Activated CD4-positive, CD25-positive, alpha-beta regulatory T cell treated with anti-CD3 and anti-CD28 coated beads, Interleukin-2, amount 50 U/mL, for 16 hours (primary cell): ENCODE measurements at regions not wholly inside any gene's neighbourhood (a gene's known extent, or its start where the extent isn't known, plus 50 kb on each side); places are given as distances from the start of the nearest gene placed in this dataset.
"Not testable (repeated sequence)": the region's sequence is repeated elsewhere in the genome, so short reads cannot be mapped to it uniquely, and the experiment has no call there.

Source experiments
- DNase-seq: peaks from one replicate; pipeline ENCODE4 v3.0.0-alpha.2; 2020; ENCODE audit warnings: low read depth, low spot score

DNA sequence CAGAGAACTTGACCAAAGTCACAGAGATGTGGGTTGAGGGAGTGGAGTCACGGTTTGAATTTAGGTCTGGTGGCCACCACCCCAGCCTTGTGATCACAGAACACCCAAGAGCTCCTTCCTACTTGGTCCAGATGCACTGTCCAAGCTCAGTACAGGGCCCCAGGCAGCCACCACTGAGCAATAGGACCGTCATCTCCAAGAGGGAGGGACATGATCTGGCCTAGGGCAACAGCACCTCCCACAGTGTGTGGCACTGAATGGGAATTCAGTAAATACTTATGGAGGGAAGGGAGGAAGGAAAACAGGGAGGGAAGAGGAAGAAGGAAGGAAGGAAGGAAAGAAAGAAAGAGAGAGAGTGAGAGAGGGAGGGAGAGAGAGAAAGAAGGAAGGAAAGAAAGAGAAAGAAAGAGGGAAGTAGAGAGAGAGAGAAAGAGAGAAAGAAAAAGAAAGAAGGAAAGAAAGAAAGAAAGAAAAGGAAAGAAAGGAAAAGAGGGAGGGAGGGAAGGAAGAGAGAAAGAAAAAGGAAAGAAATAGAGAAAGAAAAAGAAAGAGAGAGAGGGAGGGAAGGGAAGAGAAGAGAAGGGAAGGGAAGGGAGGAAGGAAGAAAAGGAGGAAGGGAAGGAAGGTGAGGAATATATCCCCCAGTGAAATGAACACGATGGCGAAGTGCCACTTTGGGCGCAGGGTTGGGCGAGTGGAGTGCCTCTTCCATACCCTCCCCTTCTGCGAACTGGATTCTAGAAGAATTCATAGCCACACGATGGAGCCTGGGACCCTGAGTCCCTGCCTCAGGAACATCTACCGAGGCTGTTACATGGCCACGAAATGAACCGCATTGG is 243.7 kb downstream of the TFAP2C start:
- no peak for DNase-seq

DNA sequence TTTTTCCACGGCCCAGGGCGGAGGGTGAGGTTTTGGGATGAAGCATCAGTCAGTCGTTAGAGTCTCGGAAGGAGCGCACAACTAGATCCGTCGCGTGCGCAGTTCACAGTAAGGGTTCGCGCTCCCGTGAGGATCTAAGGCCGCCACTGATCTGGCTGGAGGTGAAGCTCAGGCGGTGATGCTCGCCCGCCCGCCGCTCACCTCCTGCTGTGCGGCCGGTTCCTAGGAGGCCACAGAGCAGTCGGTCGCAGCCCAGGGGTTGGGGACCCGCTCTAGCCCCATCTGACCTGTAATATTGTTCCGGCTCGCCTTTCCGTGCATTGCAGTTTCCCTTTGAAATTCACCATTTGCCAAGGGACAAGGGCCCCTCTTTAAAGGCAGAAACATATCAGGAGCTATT is 244.7 kb downstream of the TFAP2C start:
- no peak for DNase-seq

DNA sequence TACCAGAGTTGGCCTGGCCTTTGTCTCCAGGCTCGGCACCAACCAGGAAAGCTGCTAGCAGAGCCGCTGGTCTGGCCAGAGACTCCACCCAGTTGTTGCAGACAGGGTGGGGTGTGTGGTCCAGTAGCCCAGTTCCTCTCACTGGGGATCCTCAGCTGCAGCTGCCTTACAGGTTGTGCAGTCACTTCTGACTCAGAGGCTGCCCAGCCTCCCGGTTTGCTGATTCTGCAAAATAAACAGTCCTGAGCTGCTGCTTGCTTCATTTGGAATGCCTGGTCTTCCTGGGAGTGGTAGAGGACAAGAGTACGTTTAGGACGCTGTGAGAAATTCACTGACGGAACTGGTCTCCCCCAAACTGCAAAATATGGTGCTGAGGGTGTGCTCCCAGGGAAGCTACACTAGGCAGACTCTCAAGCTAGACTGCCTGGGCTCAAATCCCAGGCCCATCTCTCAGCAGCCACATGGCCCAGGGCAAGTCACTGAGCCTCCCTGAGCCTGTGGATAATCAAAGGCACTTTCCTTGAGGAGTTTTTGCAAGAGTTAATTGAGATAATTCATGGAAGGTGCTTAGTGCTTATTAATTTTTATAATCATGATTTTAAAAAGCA is 246.1 kb downstream of the TFAP2C start:
- no peak for DNase-seq

DNA sequence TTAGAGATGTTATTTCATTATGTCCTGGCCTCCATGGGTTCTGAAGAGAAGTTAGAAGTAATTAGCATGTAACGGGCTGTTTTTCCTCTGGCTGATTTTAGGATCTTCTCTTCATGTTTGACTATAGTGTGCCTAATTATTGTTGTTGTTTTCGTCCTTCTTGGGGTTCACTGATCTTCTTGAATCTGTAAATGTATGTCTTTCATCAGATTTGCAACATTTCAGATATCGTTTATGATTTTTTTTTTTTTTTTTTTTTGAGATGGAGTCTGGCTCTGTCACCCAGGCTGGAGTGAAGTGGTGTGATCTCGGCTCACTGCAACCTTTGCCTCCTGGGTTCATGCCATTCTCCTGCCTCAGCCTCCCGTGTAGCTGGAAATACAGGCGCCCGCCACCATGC is 246.7 kb downstream of the TFAP2C start:
- DNase-seq: no peak

DNA sequence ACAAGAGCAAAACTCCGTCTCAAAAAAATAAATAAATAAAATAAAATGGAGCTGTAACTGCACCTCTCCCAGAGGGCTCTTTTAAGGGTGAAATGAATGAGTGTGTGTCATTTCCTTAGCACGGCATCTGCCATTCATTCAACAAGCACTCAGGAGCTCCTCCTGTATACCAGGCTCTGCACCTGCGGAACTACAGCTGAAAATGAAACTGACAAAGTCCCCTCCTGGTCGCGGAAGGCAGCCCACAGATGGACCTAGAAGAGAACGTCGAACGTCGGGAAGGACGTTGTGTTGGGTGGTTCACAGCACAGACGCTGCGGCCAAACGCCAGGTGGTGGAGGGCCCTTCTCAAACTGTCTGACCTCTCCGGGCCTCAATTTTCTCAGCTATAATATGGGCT is 256.4 kb downstream of the TFAP2C start:
- no peak for DNase-seq

DNA sequence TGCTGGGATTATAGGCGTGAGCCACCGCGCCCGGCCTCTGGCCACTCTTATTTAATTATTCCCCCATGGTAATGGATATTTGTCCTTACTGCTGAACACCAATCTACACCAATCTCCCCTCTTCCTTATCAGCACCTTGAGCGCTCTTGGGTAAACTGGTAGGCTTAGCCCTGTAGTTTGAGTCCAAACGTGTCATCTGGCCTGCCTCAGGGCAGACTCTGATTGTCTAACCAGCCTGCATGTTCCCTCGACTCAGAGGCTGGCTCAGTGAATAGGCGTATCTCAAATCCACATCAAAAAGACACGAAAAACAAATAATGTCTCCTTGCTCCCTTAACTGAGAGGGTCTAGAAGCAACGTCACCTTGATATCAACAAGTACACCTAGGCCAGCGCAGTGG is 260.9 kb downstream of the TFAP2C start:
- DNase-seq: no peak

DNA sequence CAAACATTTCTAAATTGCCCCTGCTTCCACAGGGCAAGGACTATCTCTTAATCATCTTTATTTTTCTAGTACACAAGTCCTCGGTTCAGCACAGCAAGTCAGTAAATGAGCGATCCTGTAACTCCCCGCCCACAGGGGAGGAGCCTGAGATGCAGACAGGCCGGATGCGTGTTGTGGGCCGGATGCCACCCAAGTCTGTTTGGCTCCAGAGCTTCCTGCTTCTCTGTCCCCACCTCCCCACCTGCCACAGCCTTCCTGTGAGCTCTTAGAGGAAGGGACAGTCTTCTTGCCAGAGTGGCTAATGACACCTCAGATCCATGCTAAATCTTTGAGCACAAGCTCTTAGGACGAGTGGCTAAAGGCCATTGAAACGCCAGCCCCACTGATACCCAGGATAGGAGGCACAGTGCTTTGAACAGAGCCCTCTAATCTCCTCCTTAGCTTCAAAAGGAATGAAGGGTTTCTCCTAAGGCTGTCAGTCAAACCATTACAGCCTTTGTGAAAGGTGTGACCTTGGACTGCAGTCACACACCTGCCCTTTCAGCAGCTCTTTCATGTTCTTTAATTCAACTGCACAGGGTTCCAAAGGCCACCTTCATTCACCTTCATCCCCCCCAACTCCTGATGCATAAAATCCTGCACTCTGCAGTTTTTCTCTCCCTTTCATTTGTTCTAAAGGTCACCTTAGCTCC is 264.3 kb downstream of the TFAP2C start:
- DNase-seq: no peak

DNA sequence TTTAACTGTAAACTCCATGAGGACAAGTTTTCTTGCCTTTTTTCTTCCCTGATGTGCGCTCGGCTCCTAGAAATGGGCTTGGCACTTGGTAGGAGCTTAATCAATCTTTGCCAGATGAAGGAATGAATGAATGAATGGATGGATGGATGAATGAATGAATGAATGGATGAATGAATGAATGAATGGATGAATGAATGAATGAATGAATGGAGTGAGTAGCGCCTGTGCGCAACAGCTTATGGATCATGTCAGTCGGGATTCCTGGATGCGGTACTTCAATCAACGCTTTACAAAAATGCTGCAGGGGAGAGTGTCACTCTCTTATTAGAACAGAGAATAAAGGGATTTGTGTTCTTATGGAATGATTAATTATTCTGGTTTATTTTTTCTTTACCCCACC is 267.3 kb downstream of the TFAP2C start:
- DNase-seq: no peak

DNA sequence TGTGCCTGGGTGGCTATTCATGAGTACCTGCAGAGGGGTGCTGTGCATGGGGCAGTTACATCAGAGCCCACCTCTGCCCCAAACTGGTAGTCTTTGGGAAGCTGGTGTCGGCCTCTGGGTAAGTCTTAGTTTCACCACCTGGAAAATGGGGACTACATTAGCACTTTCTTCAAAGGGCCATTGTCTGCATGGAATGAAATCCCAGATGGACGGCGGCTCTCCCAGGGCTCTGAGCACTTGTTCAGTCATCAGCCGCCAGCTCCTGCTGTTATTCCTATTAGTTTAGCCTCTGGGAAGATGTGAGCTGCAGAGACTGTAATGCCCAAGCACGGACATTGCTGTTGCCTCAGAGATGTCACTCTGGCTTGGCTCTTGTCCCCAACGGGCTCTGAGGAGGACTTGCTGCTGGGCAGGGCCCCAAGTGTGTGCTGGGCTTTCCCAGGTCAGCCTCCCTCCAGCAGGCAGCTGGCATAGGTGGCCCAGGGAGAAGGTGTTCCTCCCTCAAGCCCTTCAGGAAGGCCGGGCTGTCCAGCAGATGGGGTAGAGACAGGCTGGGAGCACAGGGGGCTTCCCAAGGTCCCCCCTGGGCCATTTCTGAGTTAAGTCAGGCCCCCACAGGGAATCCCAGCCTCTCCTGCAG is 268.3 kb downstream of the TFAP2C start:
- DNase-seq: no peak

DNA sequence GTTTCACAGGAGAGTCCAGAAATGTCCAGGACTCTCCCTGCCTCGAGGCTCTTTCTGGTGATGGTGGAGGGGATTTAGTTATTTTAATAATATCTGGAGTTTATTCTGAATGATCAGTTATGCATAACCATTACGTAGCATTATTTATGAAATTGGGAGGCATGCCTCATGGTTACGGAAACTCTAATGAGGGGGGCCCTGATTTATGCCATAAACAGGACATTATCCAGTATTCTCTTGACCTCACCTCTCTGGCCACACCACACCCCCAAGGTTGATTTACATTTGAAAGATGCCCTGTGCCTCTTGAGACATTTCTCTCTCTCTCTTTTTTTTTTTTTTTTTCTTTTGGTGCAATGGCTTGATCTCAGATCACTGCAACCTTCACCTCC is 268.8 kb downstream of the TFAP2C start:
- no peak for DNase-seq

DNA sequence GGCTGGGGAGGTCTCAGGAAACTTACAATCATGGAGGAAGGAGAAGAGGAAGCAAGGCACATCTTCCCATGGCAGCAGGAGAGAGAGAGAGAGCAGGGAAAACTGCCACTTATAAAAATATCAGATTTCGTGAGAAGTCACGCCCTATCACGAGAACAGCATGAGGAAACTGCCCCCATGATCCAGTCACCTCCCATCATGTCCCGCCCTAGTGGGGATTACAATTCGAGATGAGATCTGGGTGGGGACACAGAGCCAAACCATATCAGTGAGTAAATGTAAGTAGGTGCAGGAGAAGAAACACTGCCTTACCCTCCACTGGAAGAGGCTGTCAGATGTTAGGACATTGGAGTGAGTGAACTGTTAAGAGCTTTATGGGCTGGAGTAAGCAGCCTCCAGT is 270.4 kb downstream of the TFAP2C start:
- no peak for DNase-seq

DNA sequence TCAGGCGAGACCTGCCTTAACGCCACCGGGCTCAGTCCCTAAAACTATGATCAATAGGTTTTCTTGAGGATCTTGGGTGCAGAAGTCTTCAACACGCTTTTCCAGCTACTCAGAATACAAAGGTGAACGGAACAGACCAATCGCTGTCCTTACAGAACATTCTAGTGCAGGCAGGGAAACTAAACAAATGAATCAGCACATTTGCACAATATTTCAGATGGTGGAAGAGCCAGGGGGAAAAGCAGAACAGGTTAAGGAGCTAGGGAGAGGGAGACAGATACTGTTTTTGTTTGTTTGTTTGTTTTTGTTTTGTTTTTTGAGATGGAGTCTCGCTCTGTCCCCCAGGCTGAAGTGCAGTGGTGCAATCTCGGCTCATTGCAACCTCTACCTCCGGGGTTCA is 271.1 kb downstream of the TFAP2C start:
- DNase-seq: no peak

DNA sequence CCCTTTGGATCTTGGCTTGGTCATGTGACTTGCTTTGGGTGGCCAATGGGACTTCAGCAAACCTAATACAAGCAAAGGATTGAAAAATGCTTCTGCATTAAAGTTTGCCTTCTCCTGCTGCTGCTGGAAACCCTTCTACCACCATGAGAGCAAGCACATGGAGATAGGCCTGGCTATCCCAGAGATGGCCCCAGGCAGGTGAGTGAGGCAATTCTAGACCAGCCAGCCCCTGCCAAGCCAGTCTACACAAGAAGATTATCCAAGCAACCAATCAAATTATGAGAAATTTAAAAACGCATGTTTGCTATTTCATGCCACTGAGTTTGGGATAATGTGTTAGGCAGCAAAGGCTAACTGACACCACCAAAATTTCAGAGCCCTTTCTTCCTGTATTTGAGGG is 274.3 kb downstream of the TFAP2C start:
- DNase-seq: no peak

DNA sequence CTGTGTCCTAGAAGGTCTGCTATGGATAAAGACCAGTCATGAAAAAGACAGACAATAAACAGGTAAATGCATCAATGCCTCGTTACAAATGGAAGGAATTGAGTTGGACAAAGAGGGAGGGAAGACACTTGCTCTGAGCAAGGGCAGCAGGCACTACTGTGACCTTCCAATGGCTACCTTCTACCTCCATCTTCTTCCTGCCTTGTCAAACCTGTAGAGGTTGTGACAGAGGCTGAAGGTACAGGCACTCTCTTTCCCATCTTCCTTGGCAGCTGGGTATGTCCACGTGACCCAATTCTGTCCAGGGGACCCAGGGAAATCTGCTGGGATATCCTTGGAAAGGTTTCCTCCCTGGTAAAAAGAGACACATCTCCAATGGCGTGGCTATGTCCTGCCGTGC is 274.8 kb downstream of the TFAP2C start:
- no peak for DNase-seq

DNA sequence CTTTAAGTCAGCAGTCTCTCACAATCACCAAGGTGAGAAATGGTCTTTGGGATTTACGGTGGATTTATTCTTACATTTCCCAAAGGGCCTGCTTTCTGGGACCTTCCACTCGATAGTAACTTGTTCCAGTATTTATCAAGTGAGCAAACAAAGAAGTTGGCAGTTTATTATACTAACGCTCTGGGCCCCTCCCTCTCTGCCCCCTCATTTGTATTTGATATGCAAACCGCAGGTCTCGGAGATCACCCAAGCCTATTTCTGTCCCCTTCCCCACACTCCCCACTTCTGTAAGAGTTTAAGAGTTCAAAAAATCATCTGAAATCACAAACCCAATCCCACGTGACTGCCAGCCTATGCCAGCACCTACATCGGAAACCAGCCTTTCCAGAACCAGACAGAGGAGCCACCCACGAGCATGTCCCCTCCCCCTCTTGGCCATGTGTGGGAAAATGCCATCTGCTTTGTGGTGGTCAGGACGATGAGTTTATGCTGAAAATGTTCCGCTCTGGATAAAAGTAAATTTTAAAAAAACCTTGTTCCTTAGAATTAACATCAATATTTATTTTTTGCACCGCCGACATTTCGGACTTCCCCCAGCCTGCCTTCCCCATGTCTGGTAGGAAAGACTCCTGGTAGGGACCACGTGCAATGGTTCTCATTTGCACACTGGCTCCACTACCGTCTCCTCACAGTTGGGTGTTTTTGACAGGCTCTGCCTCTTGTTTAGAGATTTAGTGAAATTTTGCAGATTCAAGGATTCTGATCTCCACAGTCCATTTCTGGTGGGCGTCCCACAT is 281.0 kb downstream of the TFAP2C start:
- no peak for DNase-seq

DNA sequence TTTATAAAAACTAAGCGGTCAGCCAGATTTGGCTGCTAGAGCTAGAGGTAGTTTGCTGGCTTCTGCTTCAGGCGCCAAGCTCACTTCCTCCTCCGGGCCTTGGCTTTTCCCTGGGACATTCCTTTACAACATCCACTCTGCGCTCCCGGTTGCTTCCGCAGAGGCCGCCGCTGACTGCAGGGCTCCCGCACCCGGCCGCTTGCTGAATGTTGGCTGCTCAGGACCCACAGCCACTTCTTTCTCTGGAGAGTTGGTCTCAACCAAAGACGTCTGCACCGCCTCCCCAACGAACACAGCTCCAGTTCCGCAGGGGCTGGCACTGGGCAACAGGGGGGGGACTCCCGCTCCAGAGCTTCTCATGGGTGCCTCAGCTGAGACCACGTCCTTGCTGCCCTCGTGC is 282.8 kb downstream of the TFAP2C start:
- DNase-seq: no peak

DNA sequence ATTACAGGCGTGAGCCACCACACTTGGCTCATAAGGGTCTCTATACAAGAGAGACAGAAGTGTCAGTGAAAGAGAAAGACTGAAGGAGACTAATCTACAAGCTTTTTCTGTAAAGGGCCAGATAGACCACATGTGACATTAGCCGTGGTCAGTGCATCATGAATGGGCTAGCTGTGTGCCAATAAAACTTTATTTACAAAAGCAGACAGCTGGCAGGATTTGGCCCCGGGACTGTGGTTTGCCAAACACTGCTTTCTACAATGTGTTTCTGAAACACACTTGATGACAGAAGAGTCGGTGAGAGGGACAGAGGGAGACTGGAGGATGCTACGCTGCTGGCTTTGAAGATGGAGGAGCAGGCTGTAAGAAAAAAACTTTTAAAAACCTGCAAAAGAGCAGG is 285.4 kb downstream of the TFAP2C start:
- no peak for DNase-seq

DNA sequence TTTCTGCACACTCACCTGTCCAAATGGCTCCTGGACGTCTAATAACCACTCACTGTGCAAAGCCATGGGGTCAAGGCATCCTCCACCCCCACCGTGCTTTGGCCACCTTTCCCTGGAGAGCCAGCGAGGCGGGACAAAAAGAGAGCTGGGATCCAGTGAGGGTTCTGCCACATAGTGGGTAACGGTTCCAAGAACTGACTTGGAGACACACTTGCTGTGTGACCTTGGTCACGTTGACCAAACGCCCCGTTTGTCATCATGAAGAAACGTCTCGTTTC is 287.2 kb downstream of the TFAP2C start:
- DNase-seq: no peak

DNA sequence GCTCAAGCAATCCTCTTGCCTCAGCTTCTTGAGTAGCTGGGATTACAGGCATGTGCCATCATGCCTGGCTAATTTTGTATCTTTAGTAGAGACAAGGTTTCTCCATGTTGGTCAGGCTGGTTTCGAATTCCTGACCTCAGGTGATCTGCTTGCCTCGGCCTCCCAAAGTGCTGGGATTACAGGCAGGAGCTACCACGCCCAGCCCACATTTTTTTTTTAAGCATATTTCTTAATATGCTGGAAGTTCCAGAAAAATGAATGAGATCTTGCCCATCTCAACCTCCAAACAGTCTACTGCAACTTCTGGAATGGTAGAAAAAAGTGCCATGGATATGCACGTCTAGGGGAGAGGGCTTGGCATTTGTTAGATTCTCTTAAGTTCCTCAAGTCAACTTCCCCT is 290.9 kb downstream of the TFAP2C start:
- DNase-seq: not testable (repeated sequence)

DNA sequence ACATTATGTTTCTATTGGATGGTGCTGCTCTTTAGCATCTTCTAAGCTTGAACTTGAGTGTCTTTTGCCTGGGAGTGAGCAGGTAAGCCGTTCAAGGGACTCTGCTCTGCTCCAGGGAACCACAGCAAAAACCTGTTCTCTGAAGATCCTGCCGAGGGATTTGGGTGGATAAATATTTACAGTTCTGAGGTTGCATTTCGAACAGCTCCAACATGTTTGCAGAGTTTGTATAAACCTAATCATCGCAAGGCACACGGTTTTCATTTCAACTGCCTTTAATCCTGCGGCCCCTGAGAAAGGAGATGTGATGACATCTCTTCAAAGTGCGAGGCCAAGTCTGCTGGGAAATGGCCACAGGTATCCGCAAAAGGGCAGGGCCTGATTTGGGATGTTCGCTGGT is 293.4 kb downstream of the TFAP2C start:
- DNase-seq: no peak

DNA sequence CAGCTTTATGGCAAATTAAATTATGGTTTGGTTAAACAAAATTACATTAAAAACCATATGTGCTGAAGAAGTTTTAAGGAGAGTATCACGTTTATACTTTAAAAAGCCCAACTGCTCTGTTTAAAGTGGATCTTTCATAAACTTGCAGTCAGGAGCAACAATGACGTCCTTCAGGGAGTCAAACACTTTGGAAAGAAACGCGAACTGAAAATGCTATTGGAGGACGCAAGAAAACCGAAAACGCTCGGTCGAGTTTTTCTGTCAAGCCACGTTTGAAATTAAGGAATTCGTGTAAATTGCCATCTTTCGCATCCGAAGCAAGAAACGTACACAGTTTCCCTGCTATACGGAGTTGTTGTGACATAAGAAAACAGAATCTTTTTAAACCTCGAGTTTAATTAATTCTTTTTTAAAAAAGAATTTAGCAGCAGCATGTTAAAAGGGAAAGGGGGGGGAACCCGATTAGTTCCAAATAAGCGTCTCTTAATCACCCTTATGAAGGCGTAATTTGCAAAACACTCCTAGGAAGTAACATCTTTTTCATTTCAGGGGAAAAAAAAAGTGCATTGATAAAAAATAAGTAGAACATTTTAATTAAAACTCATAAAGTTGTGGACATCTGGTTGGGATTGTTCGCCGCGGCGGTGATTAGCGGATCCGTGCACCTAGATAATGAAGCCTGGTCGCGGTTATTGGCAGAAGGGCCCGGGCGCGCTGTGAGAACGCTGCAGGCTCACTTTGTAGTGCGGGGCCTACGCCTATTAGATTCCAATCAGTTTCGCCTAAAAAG is 295.4 kb downstream of the TFAP2C start:
- no peak for DNase-seq
